Stimulated activated CD8-positive, alpha-beta memory T cell treated with anti-CD3 and anti-CD28 coated beads, Interleukin-12 subunit alpha, Interleukin-12 subunit beta, amount 100 ng/mL, for 24 hours (primary cell): ENCODE measurements at regions not wholly inside any gene's neighbourhood (a gene's known extent, or its start where the extent isn't known, plus 50 kb on each side); places are given as distances from the start of the nearest gene placed in this dataset.
"Not testable (repeated sequence)": the region's sequence is repeated elsewhere in the genome, so short reads cannot be mapped to it uniquely, and the experiment has no call there.

Experiments used
- DNase-seq: peaks from one replicate; pipeline ENCODE4 v3.0.0-alpha.2; 2020; ENCODE audit errors: extremely low read depth

DNA sequence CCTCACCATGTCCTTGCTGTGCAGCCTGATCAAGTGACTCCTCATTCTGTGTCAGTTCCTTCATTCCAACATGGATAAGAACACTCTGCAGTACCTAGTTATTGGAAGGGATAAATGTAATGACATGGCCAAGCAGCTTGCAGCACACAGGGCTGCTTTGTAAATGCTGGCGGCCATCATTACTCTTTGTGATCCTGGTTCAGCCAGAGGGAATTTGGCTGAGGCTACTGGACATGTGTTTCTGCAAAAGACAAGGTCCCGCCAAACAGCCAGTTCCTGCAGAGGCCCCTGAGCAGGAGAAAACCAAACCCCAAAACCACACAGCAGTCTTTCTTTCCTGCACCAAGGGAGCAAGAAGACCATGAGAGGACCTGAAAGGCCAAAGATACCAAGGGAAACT, 495.8 kb downstream of the AJAP1 start:
- DNase-seq = no peak

DNA sequence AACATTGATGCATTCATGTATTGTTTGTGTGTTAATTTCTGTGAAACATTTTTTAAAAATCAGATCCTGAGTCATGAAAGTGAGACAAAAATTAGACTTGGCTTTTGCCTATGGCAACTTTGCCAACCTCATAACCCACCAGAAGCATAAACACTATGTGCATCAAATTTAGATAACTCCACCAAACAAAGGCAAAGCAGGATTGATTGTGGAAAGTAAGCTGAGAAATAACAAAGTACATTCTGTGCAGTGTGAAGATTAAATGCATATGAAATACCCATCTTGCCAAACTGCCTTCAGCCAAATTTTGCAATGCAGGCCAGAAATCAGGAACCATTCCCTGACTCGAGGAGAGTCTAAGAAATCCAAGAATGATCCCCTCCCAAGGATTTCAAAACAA, 493.4 kb downstream of the AJAP1 start:
- DNase-seq = no peak

DNA sequence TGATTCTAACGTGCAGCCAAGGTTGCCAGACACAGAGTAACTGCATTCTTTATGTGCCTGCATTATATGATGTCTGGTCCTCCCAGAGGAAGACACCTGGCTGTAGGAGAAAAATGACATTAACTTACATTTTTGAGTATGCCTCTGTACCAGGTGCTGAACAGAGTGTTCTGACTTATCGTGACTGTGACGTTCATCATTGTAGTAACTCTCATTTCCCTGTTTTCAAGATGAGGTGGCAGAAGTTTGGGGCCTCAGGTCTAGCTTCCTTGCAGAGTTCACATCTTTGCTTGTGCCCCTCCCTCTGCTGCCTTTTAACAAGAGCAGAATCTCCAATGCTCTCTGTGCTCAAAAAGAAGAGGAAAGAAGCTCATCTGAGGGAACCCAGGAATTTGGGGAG, 488.0 kb downstream of the AJAP1 start:
- no peak for DNase-seq

GRCh38 chr1:5141750-5142149, 487.3 kb downstream of the AJAP1 start:
- no peak for DNase-seq

DNA sequence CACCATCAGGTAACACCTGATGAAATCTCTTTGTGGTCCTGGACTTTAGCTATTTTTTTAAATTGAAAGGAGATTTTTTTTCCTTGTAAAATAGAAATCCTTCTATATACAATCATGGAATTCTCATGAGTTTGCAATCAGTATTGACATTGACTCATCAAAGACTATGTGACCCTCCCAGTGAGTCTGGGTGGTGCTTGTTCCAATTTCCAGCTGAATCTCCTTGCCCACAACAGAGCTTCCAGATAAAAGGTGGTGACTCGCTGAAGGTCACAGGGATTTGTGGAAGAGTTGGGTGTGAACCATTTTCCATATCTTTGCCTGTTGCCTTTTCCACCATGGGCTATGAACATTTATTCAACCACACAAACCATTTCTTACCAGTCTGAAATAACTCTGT, 486.6 kb downstream of the AJAP1 start:
- DNase-seq = no peak

DNA sequence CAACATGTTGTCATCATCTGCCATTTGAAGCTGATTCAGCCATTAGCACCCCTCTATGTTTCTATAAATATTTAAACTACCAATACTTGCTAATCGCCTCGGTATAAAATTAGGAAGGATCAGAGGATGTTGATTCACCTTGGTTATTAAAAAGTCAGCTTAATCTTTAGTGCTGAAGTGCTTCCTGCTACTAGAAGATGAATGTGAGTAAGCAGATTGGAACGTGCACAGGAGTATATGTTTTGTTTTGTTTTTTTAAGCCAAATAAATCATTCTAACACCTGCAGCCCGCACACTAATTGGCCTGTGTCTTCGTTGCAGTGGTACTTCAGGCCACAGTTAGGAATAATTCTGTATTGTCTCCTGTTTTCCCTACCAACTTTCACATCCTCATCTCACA, 485.7 kb downstream of the AJAP1 start:
- DNase-seq = no peak

DNA sequence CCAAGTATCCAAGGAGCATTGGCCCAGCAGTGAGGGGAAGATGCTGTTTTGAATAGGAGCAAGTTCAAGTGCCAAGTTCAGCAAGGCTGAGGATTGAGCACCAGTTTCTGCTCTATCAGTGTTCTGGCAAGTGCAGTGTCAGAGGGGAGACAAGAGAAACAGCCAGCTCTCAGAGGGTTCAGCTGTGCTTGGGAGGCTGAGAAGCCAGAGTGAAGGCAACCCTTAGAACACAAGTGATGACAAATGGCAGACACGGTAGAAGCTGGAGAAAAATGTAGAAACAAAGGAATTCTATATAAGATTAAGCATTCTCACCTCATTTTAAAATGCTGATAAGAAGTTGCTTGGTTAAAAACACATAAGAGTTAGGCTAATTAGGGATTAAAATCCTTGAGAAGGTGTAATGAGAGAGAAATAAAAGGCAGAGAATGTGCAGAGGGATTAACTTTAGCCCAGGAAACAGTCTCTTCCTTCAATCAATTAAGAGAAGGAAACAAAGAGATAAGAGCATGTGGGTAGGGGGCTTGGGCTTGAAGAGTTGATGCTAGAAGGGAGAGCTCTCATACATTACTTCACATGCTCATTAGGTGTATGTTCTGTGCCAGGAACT, 475.4 kb downstream of the AJAP1 start:
- no peak for DNase-seq

GRCh38 chr1:5125208-5125607, 470.8 kb downstream of the AJAP1 start:
- no peak for DNase-seq

- DNase-seq = no peak
These were observed 466.1 kb downstream of the AJAP1 start for GRCh38 chr1:5120559-5120958.

DNA sequence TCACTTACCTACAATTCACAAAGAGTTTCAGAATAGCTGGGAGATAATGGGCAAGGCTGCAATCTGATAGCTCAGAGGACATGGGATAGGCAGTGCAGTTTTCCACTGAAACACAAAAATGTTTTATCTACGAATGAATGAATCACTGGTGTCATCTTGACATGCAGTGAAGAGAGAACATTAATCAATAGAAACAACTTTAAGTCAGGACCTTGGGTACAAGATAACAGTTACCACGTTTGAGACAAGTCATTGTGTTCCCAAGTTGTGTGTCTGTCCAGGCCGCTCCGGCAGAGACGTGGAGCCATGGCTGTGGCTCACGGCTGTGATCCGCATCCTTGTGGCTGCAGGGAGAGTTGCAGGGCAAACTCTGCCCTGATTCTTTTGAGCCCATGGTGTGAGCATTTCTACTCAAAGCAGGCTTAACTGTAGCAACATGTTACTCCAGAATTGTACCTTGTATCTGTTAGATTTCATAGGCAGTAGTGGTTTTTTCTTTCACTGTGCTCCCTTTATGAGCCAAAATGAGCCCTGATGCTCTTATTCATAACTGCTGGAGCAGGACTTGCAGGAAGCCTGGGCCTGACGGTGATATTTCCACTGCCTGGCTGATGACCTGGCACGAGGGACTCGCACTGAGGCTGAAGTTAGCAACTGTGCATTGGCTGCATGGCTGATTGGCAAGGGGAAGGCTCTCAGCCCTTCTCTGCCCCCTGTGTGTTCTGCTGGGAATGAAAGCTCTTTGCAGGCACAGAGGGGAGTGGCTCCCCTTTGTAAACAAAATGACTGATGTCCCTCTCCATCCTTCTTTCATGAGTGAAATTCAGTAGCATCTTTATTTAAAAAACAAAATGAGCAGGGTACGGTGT, 465.2 kb downstream of the AJAP1 start:
- no peak for DNase-seq

DNA sequence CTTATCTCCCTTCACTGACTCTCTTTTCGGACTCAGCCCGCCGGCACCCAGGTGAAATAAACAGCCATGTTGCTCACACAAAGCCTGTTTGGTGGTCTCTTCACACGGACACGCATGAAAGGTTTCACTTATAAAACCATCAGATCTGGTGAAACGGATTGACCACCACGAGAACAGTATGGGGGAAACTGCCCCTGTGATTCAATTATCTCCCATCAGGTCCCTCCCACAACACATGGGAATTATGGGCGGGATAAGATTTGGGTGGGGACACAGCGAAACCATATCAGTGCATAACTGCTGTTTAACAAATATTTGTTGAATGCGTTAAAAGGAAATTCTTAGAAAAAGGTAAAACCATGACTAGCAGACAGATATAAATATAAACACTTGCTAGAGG, 464.4 kb downstream of the AJAP1 start:
- not testable (repeated sequence) for DNase-seq

- DNase-seq = not testable (repeated sequence)
These were observed 463.9 kb downstream of the AJAP1 start for GRCh38 chr1:5118292-5118691.

DNA sequence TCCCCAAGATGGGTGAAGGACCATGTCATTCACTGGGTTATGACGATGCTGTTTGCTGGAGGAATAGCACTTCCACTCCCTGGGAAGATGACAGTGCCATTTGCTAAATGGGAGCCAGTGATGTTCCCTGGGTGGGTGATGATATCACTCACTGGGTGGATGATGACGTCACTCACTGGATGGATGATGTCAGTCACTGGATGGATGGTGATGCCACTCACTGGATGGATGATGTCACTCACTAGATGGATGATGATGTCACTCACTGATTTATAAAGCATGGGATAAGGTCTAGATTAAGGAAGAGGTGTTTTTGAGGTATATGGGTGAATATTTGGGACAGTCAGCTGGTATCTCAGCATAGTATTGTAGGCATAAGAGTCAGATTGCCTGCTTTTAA, 457.2 kb downstream of the AJAP1 start:
- no peak for DNase-seq

DNA sequence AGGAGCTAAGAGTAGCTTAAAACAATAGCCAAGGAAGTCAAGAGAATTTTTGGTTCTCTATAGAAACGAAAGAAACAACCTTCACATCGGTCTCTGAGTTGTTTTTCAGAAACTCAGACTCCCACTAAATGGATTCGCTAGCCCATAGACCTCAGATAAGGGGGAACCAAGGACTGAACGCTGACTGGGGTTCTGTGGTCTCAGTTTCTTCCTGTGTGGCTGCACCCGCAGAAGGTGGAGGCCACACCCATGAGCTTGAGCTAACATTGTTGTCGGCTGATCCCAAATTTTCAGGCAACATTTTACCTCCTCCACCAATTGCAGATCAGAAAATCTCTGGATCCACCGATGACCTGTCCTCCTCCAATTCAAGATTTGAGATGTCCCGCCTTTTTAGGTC, 456.1 kb downstream of the AJAP1 start:
- DNase-seq = no peak

GRCh38 chr1:5109633-5110032, 455.2 kb downstream of the AJAP1 start:
- no peak for DNase-seq

DNA sequence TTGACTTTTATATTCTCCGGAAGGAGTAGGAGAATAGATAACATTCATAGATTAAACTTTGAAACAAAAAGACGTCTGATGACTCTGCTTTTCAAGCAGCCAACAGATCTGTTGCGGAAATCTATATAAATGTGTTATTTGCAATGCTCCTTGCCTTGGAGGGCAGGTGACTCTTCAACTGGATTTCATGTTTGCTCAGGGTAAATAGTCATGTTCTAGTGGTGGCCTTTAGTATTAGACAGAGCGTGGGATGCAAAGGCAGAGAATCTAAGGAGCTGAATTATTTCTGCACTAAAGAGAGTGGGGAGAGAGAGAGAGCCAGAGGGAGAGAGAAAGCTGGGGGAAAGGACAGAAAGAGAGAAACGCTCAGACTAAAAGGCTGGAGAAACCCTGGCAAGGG, 454.3 kb downstream of the AJAP1 start:
- no peak for DNase-seq

GRCh38 chr1:5105744-5106143, 451.3 kb downstream of the AJAP1 start:
- no peak for DNase-seq

GRCh38 chr1:5099558-5099957, 445.1 kb downstream of the AJAP1 start:
- no peak for DNase-seq

DNA sequence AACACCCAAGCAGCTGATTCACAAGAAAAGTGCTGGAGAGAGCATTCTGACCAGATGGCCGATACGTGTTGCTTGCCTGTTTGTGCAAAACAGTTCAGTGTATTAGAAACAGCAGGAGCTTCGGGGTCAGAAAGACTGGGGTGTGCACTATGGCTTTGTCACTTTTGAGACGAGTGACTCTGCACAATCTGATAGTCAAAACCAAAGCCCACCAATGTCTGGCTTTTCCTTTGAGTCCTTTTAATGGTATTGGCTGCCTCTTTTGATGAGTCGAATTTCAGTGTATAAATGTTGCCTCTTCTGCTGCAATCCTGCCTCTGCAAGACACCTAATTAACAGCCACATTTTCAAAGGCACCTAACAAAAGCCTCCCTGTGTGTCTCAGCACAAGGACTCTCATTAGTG, 444.6 kb downstream of the AJAP1 start:
- DNase-seq = no peak

- DNase-seq = no peak
These were observed 438.6 kb downstream of the AJAP1 start for GRCh38 chr1:5093042-5093441.

GRCh38 chr1:5084676-5085075, 430.3 kb downstream of the AJAP1 start:
- DNase-seq = no peak

GRCh38 chr1:5067246-5067645, 412.8 kb downstream of the AJAP1 start:
- no peak for DNase-seq

- DNase-seq = no peak
These were observed 399.3 kb downstream of the AJAP1 start for GRCh38 chr1:5053744-5054143.

DNA sequence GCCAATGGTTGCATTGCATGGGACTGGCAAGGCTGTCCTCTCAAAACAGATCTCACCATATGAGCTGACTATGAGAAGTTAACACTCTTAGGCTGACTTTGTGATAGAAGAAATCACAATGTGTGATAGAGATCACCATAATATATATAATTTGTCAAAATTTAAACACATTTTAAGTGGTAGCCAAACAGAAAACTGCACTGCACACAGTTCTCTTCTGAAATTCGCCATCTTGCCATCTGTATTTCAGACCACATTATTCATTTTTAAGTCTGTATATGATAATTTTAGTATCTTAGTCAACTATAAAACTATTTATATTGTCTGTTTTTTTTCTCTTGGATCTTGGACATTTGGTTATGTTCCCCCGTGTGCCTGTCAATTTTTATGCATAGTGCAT, 374.7 kb downstream of the AJAP1 start:
- DNase-seq = no peak
